Fibroblast of skin of back (primary cell): ENCODE measurements at regions not wholly inside any gene's neighbourhood (a gene's known extent, or its start where the extent isn't known, plus 50 kb on each side); places are given as distances from the start of the nearest gene placed in this dataset.

Source experiments
- DNase-seq: peaks from one replicate; pipeline ENCODE4 v3.0.0-alpha.2; 2013

DNA sequence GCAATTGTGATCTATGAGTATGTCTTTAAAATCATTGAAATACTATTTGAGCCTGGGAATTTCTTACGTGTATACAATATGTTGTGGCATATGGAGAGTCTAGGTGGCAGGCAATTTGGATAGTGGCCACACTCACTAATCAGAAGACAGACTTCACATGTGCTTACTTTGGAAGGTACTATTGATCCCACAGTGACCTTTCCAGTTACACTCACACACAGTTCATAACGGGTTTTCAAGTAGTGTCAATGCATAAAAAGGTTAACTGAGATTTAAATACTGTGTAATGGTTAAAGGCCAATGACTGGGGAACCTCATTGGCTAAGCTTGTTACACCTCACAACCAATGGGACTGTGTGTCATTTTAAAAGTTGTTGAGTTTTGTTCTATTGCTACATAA, 783.2 kb downstream of the RPA4 start:
- DNase-seq, result no peak

DNA sequence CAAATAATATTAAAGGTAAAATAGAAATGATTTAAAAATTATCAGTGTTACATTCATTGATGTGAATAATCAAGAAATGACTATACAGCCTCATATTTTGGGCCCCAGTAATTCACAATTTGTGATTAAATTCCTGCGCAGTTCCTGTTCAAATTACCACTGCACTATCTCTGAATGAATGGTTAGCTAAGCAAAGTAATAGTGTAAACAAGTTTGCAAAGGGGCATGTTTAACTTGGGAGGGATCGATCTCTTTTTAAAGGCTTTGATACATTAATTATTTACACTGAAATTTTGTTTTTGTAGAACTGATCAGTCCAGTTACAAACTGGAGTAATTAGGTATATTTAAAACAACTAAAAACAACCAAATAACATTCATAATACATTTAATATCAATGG, 784.4 kb downstream of the RPA4 start:
- no peak for DNase-seq

DNA sequence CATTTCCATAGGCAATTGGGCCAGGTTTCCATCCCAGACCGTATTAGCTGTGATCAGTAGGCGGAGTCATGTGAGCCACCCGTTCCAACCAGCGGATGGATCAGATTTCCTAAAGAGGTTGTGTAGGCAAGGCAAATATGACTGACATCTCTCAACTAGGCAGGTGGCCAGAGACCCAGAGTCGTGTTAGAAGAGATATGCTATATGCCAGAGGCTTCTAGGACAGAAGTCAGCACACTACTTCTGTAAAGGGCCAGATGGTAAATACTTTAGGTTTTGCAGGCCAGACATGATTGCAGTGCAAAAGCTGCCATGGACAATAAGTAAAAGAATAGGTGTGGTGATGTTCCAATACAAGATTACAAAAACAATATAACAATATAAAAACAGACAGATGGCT, 788.4 kb downstream of the RPA4 start:
- no peak for DNase-seq

DNA sequence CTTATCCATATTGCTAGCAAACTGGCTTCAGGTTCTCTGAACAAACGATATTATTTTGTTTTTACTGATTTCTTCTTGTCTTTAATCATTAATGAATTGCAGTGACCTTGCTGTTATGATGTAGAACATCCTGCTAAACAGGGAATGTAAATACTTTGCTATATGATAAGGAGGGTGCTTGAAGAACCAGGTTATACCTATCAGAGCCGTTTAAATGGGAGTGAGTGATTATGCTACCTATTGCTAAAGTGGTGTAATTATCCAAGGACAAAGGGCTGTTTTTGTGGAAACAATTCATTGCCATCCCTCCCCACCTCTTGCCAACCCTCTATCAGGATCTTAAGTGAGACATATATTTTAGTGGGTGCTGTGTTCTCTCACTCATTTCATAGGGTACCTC, 788.9 kb downstream of the RPA4 start:
- no peak for DNase-seq

DNA sequence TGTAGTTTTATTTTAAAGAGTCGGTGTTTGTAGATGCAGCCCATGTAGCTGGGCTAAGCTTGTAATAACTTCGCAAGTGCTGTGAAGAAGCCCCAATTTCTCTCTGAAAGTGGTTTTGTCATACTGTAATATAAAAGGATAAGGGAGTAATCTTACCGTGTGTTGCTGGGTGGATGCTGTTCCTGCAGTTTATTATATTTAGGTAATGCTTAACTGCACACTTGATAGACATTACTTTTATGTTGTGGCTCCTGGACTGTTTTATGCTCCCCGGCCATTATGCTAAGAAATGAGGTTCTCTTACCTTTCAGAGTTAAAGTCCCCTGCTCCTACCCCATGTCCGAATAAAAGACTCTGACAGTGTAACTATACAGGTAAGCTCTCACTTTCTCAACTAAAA, 789.4 kb downstream of the RPA4 start:
- no peak for DNase-seq

DNA sequence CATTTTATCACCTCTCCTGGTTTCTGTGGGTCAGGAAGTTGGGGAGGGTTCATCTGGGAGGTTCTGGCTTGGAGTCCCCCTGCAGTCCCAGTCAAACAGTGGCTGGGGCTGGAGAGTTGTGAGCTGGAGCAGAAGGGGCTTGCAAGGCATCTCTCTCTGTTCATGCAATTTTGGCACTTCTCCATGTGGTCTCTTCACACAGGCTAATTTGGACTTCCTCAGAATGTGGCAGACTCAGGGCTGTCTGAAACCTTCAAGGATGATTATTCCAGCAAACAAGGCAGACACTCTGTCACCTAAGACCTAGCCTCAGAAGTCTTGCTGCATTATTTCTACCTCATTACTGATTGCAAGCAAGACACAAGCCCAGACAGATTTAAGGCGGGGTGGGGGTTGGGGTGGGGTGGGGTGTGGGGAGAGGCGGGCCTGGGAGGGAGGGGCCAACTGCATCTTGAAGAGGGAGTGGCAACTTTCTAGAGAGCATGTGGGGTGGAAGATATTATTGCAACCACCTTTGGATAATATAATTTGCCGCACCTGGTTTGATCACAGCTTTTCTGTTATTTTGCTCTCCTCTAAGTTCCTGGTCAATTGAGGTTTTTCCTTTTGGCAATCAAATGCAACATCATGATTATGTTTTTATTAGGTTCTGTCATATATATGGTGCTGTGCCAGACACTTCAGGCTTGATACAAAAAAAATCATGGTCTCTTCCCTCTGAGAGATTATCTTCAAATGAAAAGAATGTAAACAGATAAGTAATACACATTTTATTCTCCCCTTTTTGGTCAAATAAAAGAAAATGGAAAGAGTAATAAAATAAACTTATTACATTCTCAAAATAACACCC, 799.5 kb downstream of the RPA4 start:
- DNase-seq, result no peak

DNA sequence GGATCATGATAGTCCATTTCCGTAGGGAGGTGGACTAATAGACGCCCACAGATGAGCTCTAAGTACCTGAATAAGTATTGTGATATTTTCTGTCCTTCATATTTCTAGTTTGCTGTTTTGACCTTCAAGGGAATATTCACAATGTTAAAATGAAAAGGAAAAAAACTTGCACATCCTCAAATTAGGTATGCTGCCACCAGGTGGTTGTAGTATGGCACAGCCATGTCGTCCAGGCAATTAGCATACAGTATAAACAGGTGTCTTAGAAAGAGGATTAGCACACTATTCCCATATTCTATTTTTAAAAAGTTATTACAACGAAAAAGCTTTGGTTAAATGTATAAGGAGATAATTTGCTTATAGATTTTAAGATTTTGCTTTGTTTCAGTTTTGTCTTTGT, 802.0 kb downstream of the RPA4 start:
- peak; percentile 13 for DNase-seq

DNA sequence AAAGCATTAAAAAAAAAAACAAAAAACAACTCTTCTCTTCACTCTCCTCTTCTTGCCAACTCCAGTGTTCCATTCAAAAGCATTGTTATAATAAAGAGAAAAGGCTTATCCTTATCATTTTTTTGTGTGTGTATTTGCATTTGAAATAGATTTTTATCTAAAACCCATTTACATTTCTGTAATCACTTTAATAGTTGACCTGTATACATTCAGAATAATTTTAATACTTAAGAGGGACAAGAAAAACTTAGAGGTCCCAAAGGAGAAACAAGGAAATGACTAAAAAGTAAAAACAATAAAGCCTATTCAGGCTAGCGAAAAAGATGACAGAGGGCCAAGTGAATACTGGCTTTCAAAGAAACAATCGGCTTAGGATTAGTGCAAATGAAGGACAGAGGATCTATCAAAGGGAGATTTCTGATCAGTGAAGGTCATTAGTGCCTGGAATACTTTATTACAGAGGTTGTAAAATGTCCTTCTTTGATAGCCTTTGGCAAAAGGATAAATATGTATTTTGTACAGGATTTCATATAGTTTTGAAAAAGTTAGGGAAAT, 808.3 kb downstream of the RPA4 start:
- peak; percentile 10 for DNase-seq

DNA sequence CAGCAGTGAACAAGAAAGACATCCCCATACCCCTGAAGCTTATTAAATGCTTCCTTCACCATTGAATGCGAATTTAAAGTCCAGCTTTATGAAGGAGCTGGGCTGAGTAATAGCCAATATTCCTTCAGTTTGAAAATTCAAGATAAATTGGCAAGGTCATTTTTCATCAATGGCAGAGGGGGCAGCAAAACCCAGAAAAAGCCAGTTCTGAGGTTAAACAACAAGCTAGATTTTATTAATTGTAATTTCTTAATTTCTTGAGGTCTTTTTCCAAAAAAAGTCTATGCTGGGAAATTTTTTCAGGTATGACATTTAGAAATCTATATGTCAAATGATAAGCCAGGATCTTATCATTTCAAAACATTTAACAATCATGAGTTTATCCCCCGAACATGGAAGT, 808.9 kb downstream of the RPA4 start:
- no peak for DNase-seq

DNA sequence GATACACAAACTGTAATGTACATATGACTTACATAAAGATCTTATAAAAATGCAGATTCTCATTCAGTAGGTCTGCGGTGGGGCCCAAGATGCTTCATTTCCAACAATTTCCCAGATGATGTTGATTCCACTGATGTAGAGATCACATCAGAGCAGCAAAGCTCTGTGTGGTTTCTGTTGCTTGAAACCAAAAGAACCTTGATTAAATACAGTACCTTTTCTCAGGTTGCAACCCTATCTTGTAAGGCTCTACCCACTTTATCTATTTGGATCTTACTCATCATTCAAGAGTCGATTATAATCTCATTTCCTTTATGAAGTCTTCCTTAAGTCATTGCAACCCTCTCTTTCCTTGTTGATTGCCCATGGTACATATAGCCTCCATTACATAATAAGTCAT, 816.8 kb downstream of the RPA4 start:
- no peak for DNase-seq

DNA sequence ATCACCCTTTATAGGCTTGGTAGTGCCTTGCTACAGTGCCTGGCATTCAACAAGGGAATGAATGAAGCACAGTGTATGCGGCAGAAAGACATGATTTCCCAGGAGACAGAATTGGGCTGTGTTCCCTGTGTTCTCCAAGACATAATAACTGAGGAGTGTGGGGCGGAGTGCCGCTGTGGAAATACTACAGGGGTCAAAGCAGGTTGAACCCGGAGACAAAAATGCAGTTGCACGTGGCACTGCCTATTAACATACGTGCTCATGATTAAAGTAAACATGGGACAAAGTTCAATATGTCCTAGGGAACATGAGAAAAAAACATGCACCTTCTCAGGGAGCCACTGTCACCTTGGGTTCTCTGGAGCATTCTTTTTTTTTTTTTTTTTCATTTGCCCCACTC, 820.8 kb downstream of the RPA4 start:
- no peak for DNase-seq

DNA sequence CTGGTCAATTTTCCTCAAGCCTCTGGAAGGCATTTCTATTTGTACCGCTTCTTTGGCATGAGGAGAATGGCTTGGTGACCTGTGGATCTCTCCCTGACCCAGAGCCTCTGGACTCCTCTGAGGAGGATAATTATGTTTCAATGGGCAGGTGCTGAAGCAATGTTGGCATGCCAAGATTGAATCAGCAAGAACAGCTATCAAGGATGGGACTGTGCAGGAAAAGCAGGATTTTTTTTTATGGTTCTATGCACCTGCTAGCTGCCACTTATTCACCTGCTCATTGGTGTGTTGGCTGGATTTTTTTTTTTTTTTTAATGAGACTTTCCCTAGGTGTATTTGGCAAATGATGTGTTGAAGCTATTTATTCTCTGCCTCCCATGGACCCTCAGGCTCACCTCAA, 821.2 kb downstream of the RPA4 start:
- DNase-seq, result no peak

DNA sequence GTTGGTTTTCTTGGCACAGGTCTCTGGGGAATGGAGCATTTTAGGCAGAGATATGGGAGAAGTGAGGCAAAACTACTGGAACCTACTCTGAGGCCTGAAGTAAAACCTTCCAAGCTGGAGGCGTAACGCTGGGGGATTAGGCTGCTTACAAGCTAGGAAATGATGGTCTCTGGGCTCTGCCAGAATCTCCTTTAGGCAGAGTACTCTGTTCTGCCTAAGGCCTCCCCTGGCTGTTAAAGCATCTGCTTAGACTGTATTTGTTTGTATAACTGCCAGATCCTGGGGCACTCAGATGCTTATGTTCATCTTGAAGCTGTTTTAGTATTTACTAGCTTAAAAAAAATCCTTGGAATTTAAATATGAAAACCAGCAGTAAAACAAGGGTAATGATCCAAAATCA, 822.2 kb downstream of the RPA4 start:
- DNase-seq, result no peak

DNA sequence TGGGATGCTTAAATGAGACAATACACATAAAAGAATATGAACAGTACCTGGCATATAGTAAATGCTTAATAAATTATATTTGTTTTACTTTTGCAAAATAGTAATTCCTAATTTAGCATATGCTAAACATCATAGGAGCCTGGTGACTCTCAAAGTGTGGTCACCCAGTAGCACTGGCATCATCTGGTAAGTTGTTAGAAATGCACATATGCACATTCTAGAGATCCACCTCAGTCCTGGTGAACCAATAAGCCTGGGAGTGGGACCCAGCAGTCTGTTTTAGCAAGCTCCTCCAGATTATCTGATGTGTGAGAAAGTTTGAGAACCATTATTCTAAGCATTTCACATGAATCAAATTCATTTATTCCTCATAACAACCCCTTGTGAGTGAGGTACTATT, 830.4 kb downstream of the RPA4 start:
- DNase-seq, result no peak

DNA sequence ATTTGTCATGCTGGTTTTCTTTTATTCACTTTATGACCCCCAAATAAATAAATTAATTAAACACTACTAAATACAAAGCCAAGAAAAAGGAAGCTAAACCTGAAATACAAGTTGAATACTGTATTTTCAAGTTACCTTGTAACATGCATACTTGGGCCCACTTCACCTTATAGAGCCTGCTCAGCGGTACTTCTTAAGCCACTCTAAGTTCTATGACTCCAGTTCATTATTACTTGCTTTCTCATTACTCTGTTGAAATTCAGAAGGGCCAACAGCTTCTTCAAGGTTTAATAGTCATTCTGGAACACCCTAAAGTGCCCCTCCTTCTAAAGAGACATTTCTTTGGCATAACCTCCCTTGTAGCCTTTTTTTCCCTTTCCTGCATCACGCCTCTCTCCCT, 844.5 kb downstream of the RPA4 start:
- DNase-seq, result no peak

DNA sequence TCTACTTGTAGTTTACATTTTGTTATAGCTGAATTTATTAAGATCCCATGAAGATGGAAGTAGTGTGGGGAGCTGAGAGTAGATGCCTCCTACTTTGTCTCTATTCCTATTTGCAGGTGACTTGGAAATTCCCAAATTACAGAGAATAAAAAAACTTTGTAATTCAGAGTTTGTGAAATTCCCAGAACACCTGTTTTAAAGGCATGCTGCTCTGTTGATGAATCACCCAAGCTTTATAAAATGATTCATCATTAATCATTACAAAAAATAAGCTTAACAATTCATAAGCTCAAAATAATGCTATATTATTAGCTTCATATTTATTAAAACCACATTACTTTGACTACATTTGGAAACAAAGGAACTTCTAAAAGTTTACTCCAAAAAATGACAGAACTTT, 856.3 kb downstream of the RPA4 start:
- no peak for DNase-seq

DNA sequence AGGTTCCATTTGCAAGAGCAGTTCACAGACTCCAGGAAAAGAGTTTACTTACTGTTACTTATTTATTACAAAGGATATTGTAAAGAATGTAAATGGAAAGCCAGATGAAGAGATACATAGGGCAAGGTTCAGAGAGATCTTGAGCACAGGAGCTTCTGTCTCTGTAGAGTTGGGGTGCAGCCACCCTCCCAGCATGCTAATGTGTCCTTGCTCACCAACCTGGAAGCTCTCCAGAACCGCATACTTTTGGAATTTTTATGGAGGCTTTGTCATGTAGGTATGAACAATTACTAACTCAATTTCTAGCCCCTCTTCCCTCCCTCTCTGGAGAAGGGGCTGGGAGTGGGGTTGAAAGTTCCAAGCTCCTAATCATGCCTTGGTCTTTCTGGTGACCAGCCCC, 857.2 kb downstream of the RPA4 start:
- peak; percentile 2 for DNase-seq

DNA sequence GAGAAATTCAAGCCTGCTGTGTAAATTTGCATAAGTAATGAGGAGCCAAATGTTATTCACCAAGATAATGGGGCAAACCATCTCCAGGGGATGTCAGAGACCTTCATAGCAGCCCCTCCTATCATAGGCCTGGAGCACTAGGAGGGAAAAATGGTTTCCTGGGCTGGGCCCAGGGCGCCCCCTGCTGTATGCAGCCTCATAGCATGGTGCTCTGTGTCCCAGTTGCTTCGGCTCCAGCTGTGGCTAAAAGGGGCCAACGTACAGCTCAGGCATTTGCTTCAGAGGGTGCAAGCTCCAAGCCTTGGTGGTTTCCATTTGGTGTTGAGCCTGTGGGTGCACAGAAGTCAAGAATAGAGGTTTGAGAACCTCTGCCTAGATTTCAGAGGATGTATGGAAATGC, 859.3 kb downstream of the RPA4 start:
- DNase-seq, result no peak

DNA sequence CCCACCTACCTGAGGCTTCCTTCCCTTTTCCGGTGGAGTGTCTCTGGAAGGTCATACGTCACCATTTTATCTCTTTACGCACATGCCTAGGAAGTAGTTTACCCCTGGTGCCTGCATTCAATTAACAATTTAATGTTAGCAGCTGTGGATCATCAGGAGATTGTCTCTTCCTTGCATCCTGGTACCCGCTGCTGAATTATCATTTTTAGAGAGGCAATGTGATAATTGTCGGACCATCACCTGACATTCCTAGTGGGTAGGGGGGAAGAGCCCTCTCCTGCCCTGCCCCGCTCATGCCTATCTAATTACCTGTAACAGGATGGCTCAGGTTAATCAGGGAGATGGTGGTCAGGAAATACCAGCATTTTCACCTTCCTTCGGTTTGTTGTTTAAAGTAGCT, 863.6 kb downstream of the RPA4 start:
- DNase-seq, result no peak

DNA sequence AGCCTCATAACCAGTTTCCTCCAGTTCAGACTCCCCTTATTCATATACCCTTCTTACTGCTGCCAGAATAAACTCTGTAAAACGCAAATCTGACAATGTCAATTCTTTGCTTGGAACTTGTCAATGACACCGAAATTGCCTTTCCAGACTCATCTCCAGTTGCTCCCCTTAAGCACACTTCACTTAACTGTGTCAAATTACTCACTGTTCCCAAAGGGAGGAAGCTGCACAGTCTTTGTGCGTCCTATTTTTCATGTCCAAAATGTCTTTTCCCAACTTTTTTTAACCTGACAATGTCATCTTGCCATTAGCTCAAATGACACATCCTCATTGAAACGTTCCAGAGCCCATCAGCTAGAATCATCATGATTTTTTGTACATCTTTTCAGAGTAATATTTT, 867.3 kb downstream of the RPA4 start:
- no peak for DNase-seq

DNA sequence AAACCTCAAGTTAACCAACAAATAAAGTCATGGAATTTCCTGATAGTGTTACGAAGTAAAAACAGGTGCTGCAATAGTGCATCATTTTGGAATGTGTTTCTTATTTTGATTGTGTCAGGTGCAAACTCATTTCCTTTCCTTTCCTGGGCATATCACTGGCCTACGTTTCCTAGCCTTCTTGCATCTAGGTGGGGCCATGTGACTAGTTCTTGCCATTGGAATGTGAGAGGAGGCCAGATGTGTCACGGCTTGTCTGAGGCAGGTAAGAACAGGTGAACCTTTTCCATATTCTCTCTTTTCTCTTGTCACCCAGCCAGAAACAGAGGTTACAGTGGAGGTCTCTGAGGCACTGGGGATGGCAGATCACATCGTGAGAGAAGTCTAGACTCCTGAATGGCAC, 868.0 kb downstream of the RPA4 start:
- DNase-seq, result no peak

DNA sequence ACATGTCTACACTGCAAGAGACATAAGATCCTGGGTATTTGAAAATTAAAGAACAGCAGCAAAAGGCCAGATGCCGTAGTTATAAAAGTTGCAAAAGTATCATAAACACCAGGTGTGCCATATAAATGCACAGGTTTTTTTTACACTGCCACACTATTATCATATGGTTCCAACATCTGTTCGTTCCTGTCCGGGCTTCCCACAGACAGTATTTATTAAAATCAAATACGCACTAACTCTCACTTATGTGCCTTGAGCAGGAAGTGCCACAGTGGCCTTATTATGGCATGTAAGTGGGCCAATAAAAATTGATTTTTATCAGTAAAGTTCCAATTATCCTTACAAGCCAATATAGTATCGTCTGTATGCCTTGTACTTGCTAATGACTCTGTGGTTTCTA, 873.2 kb downstream of the RPA4 start:
- no peak for DNase-seq

DNA sequence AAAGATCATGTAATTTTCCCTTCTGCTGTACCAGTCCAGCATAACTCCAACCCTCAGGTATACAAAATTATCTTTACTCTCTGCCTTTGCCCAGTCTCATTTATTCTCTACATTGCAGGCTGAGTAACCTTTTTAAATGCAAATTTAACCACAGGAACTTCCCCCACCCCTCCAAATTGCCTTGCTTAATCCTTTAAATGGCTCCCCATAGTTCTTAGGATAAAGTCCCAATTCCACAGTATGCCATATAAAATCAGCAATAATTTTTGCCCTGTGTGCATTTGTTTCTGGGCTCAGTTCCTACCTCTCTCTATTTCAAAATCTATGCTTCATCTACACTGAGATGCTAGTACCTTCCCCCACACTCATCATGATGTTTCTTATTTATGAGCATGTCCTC, 879.7 kb downstream of the RPA4 start:
- DNase-seq, result no peak

DNA sequence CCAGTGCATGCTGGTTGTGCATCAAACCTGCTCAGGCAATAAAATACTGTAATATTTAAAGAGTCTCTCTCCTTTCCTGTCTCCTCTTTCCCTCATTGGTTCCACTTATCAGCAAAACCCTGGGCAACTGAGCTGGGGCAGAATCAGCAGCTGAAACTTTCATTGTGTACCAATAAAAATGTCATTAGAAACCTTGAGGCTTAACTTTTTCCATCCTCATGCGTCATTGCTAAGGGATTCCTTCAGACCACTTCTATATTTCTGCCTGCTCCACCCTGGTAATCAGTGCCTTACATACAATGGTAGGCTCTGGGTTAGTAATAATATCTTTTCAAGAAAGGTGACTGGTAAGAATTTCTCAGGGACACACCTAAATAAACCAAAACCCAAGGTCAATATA, 880.3 kb downstream of the RPA4 start:
- DNase-seq, result no peak
